GM18909 (cell line): ENCODE measurements at regions not wholly inside any gene's neighbourhood (a gene's known extent, or its start where the extent isn't known, plus 50 kb on each side); places are given as distances from the start of the nearest gene placed in this dataset.
A peak's percentile ranks its signal among the peaks of the same experiment; 100 is the strongest.

Source experiments
- ATAC-seq: cut with Tn5 transposase; IDR thresholded peaks from one replicate; pipeline ENCODE4 v1.9.1; 2021; ENCODE audit warnings: mild to moderate bottlenecking; ENCODE audit not compliant: unreplicated experiment, poor library complexity

GRCh38 chr10:89879121-89879520, 177.7 kb downstream of the KIF20B start:
- ATAC-seq: no peak

- ATAC-seq: peak; percentile 50
Observed at GRCh38 chr10:89887406-89887805, 186.0 kb downstream of the KIF20B start.

GRCh38 chr10:89887830-89888229, 186.4 kb downstream of the KIF20B start:
- peak; percentile 67 for ATAC-seq

DNA sequence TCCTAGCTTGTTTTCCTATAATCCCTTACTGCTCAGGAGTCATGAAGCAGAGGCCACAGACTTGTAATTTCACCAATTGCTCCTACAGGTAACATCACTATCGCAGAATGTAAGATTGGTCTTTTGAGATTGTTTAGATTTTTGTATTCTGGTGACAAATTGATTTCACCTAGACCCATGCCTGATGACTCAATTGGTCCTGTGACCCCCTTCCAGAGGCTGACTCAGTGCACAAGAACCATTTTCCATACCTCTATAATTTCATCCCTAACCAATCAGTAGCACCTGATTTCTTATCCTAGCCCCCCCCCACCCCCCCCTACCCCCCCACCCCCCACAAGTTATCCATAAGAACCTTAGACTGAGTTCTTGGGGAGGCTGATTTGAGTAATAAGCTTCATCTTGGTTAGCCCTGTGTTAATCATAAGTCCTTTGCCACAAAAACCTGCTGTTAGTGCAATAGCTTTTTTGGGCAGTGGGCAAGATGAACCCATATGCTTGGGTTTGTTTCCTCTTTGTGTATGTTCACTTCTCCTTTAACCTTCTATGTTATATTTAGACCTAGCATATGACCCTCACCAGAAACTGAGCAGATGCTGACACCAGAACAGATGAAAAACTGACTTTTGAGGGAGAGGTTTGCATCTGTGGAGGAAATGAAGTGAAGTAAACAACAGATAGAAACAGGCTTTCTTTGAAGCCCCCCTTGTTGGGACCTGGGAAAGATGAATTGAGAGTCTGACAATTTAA, 187.1 kb downstream of the KIF20B start:
- ATAC-seq: peak; percentile 88

- ATAC-seq: no peak
Observed at GRCh38 chr10:89889606-89890005, 188.2 kb downstream of the KIF20B start.

- ATAC-seq: no peak
Observed at GRCh38 chr10:89891006-89891535, 189.7 kb downstream of the KIF20B start.

DNA sequence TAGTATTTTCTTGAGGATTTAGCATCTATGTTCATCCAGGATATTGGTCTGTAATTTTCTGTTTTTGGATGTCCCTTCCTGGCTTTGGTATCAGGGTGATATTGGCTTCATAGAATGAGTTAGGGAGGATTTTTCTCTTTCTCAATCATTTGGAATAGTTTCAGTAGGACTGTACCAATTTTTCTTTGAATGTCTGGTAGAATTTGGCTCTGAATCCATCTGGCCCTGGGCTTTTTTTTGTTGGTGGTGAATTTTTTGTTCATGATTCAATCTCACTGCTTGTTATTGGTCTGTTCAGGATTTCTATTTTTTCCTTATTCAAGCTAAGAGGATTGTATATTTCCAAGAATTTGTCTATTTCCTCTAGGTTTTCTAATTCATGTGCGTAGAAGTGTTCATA, 192.7 kb downstream of the KIF20B start:
- ATAC-seq: no peak

GRCh38 chr10:89900554-89900953, 199.2 kb downstream of the KIF20B start:
- ATAC-seq: no peak

- no peak for ATAC-seq
Observed at GRCh38 chr10:89901895-89902294, 200.5 kb downstream of the KIF20B start.

DNA sequence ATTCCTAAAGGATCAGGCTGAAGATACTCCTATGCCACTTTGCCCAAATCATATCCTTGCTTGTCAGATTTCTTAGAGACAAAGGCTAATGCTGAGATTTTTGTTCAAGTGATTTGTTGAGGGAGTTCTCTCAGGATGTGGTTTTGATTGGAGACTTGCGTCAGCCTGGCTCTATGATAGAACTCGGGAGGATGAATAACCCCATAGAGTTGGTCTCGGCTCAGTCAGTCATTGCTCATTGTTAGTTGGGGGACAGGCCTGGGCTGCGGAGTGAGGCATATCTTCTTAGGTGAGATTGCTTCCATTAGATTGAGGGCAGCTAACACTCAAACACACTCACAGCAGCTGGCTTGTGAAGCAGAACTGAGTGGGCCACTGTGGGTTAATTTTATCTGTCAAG, 203.4 kb downstream of the KIF20B start:
- no peak for ATAC-seq

DNA sequence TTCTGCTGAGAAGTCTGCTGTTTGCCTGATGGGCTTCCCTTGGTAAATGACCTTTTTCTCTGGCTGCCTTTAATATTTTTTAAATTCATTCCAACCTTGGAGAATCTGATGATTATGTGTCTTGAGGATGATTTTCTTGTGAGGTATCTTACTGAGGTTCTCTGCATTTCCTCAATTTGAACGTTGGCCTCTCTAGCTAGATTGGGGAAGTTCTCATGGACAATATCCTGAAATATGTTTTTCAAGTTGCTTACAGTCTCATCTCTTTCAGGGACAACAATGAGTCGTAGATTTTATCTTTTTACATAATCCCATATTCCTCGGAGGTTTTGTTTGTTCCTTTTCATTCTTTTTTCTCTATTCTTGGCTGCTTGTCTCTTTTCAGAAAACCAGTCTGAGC, 208.4 kb downstream of the KIF20B start:
- ATAC-seq: no peak

- no peak for ATAC-seq
Observed at GRCh38 chr10:89915021-89915420, 213.6 kb downstream of the KIF20B start.

DNA sequence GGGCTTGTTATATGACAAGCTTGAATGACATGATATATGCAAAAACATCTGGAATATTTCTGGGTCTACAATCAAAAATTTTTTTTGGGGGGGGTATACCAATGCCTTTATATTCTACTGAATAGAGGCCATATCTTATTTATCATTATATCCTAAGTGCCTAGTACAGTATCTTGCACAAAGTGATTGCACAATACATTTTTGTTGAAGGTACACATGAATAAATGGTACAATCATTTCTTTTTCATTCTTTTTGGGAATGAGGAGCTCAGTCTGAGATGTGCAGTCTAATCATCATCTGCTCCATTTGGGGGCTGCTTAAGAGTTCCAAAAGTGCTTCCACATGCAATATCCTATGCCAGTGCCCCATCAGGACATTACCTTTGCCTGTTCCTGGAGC, 214.6 kb downstream of the KIF20B start:
- ATAC-seq: no peak

DNA sequence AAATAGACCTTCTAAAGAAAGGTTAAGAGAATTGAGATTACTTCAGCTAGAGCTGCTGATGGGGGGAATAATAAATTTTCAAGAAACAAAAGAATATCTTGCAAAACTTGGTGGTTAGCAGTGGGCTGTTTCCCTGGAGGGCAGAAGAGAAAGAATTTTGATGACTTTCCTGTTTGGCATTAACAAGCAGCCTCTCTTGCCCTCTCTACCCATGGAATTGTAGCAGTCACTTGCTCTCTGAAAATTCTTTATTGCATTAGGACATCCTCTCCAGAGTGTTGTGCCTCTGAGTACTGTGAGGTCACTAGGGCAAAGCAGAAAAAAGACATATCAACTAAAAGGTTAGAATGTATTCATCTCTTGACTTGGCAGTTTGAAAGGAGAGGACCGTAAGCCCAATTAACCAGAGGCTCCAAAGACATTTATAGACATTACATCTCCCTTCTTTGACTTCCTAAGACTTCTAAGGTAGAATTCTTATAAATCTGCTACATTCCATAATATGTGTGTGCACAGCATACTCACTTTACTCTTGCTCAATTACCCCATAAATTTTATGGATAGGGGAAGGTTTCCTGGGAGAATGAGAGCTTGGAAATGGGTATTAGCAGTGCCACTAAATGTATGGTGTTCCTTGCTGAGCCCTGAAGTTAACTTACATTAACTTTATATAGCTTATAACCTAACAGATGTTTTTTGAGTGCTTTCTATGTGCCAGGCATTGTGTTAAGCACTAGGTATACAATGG, 215.3 kb downstream of the KIF20B start:
- no peak for ATAC-seq

DNA sequence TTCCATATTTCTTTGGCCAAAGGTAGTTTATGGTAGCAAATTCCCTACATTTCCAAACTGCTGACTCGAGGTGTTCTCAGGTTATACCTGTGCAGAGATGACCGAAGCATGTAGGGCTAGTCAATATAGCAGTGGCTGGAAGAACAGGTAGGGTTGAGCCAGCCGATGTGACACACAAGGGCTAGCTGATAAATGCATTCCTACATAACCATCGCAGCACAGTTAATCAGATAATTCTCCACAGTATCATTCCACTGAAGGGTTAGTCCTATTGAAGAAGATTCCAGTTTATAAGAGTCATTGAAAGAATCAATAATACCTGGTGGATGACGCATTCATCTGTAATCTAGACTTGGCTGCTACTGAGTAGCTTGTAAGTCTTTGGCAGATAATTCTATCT, 220.0 kb downstream of the KIF20B start:
- ATAC-seq: no peak

- ATAC-seq: no peak
Observed at GRCh38 chr10:89923661-89924060, 222.3 kb downstream of the KIF20B start.

GRCh38 chr10:89924261-89924660, 222.9 kb downstream of the KIF20B start:
- ATAC-seq: no peak

DNA sequence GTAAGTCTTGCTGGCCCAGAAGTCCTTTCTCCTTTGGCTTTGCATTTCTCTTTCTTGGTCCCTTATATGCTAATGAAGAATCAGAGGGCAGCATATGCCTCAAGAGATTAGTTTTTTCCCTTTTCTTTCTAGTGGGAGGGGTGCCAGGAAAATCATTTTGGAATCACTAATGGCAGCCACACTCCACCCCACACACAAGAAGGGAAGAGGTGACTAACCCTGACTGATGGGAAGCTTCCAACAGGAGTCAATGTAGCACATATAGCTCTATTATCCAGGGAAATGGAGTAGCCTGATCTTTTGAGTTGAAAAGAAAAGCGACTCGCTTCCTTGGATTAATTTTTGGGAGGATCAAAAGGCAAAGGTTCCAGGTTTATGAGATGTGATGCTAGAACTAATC, 225.3 kb downstream of the KIF20B start:
- ATAC-seq: no peak

GRCh38 chr10:89929282-89930026, 228.1 kb downstream of the KIF20B start:
- no peak for ATAC-seq

- ATAC-seq: no peak
Observed at GRCh38 chr10:89937494-89937893, 236.1 kb downstream of the KIF20B start.

DNA sequence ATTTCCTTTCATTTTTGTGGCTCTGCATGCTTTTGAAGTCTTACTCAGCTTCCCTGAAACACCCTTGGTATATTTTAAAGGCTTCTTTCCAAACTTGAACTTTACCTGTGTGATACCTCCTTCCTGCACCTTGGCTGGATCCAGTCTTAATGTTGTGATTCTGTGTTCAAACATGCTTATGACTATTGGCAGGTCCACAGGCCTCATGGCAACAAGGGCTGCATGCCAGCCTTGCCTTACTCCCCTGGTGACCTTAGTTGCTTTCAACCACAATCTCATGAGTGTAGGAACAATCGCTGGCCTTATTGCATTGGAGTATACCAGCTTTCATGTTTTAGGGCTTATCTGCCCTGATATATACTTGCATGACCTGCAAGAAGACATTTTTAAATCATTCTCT, 238.7 kb downstream of the KIF20B start:
- ATAC-seq: no peak
